MV-4-11 (cell line): ENCODE measurements at regions not wholly inside any gene's neighbourhood (a gene's known extent, or its start where the extent isn't known, plus 50 kb on each side); places are given as distances from the start of the nearest gene placed in this dataset.

ENCODE experiments used
- DNase-seq: peaks from one replicate; lab custom pipeline; 2025; lab: John Stamatoyannopoulos, UW

- no peak for DNase-seq
Observed at GRCh38 chr15:79661411-79661810, 229.3 kb downstream of the MINAR1 start.

- peak; percentile 81 for DNase-seq
Observed at GRCh38 chr15:79673416-79674123, 223.2 kb downstream of the MTHFS start.

- DNase-seq: no peak
Observed at GRCh38 chr15:79674124-79674465, 222.7 kb downstream of the MTHFS start.

GRCh38 chr15:79675982-79676381 lies 220.8 kb downstream of the MTHFS start:
- DNase-seq: no peak

- no peak for DNase-seq
Observed at GRCh38 chr15:79676621-79677020, 220.2 kb downstream of the MTHFS start.

- DNase-seq: no peak
Observed at GRCh38 chr15:79677241-79677640, 219.6 kb downstream of the MTHFS start.

GRCh38 chr15:79678032-79678701 lies 218.6 kb downstream of the MTHFS start:
- no peak for DNase-seq

GRCh38 chr15:79680720-79681119 lies 216.1 kb downstream of the MTHFS start:
- DNase-seq: no peak

- no peak for DNase-seq
Observed at GRCh38 chr15:79682285-79682684, 214.5 kb downstream of the MTHFS start.

GRCh38 chr15:79682851-79683288 lies 213.9 kb downstream of the MTHFS start:
- DNase-seq: no peak

- DNase-seq: no peak
Observed at GRCh38 chr15:79689030-79689429, 207.8 kb downstream of the MTHFS start.

GRCh38 chr15:79700951-79701480 lies 195.8 kb downstream of the MTHFS start:
- DNase-seq: no peak

GRCh38 chr15:79702621-79703020 lies 194.2 kb downstream of the MTHFS start:
- DNase-seq: no peak

- DNase-seq: peak; percentile 3
Observed at GRCh38 chr15:79721256-79721655, 175.6 kb downstream of the MTHFS start.

- peak; percentile 75 for DNase-seq
Observed at GRCh38 chr15:79724312-79724711, 172.5 kb downstream of the MTHFS start.

- peak; percentile 64 for DNase-seq
Observed at GRCh38 chr15:79724804-79725203, 172.0 kb downstream of the MTHFS start.

GRCh38 chr15:79728867-79729266 lies 167.9 kb downstream of the MTHFS start:
- DNase-seq: no peak

GRCh38 chr15:79736435-79737000 lies 160.3 kb downstream of the MTHFS start:
- DNase-seq: no peak

- DNase-seq: no peak
Observed at GRCh38 chr15:79738143-79738542, 158.7 kb downstream of the MTHFS start.

- DNase-seq: peak; percentile 41
Observed at GRCh38 chr15:79740561-79740960, 156.3 kb downstream of the MTHFS start.

- no peak for DNase-seq
Observed at GRCh38 chr15:79743032-79743431, 153.8 kb downstream of the MTHFS start.

GRCh38 chr15:79744485-79744884 lies 152.3 kb downstream of the MTHFS start:
- DNase-seq: peak; percentile 3

- no peak for DNase-seq
Observed at GRCh38 chr15:79756365-79756764, 140.4 kb downstream of the MTHFS start.
